Smooth muscle cell of the brain vasculature (primary cell): ENCODE measurements at regions not wholly inside any gene's neighbourhood (a gene's known extent, or its start where the extent isn't known, plus 50 kb on each side); places are given as distances from the start of the nearest gene placed in this dataset.
A peak's percentile ranks its signal among the peaks of the same experiment; 100 is the strongest.
"Not testable (repeated sequence)": the region's sequence is repeated elsewhere in the genome, so short reads cannot be mapped to it uniquely, and the experiment has no call there.

Source experiments
- DNase-seq: peaks from one replicate; pipeline ENCODE4 v3.0.0-alpha.2; 2012; ENCODE audit warnings: low read depth, low spot score

GRCh38 chr13:52324831-52325230 is 81.1 kb downstream of the THSD1 start:
- not testable (repeated sequence) for DNase-seq

- DNase-seq = no peak
These were observed 86.1 kb downstream of the THSD1 start for GRCh38 chr13:52319876-52320275.

- not testable (repeated sequence) for DNase-seq
These were observed 96.1 kb downstream of the THSD1 start for GRCh38 chr13:52309833-52310232.

- not testable (repeated sequence) for DNase-seq
These were observed 99.6 kb downstream of the THSD1 start for GRCh38 chr13:52306336-52306735.

- not testable (repeated sequence) for DNase-seq
These were observed 102.9 kb downstream of the THSD1 start for GRCh38 chr13:52303098-52303497.

GRCh38 chr13:52302688-52303087 is 103.3 kb downstream of the THSD1 start:
- DNase-seq = not testable (repeated sequence)

GRCh38 chr13:52301810-52302400 is 104.1 kb downstream of the THSD1 start:
- not testable (repeated sequence) for DNase-seq

GRCh38 chr13:52298079-52298661 is 107.8 kb downstream of the THSD1 start:
- not testable (repeated sequence) for DNase-seq

GRCh38 chr13:52288891-52289290 is 117.1 kb downstream of the THSD1 start:
- DNase-seq = not testable (repeated sequence)

GRCh38 chr13:52281387-52281786 is 122.0 kb upstream of the NEK3 start:
- not testable (repeated sequence) for DNase-seq

- DNase-seq = not testable (repeated sequence)
These were observed 120.0 kb upstream of the NEK3 start for GRCh38 chr13:52279408-52279807.

GRCh38 chr13:52254299-52254698 is 94.9 kb upstream of the NEK3 start:
- DNase-seq = not testable (repeated sequence)

- DNase-seq = not testable (repeated sequence)
These were observed 81.4 kb upstream of the NEK3 start for GRCh38 chr13:52240752-52241151.

- DNase-seq = peak; percentile 49
These were observed 76.7 kb upstream of the NEK3 start for GRCh38 chr13:52235900-52236595.

- not testable (repeated sequence) for DNase-seq
These were observed 75.5 kb upstream of the NEK3 start for GRCh38 chr13:52234928-52235327.

GRCh38 chr13:52223063-52223462 is 63.7 kb upstream of the NEK3 start:
- DNase-seq = not testable (repeated sequence)

- DNase-seq = not testable (repeated sequence)
These were observed 54.5 kb upstream of the NEK3 start for GRCh38 chr13:52213920-52214319.

- DNase-seq = not testable (repeated sequence)
These were observed 53.5 kb upstream of the NEK3 start for GRCh38 chr13:52212886-52213285.

GRCh38 chr13:52211416-52211776 is 52.0 kb upstream of the NEK3 start:
- not testable (repeated sequence) for DNase-seq

- not testable (repeated sequence) for DNase-seq
These were observed 51.4 kb upstream of the NEK3 start for GRCh38 chr13:52210564-52211415.
